GM18909 (cell line): ENCODE measurements at regions not wholly inside any gene's neighbourhood (a gene's known extent, or its start where the extent isn't known, plus 50 kb on each side); places are given as distances from the start of the nearest gene placed in this dataset.
"Not testable (repeated sequence)": the region's sequence is repeated elsewhere in the genome, so short reads cannot be mapped to it uniquely, and the experiment has no call there.

Experiments
- ATAC-seq: cut with Tn5 transposase; IDR thresholded peaks from one replicate; pipeline ENCODE4 v1.9.1; 2021; ENCODE audit warnings: mild to moderate bottlenecking; ENCODE audit not compliant: unreplicated experiment, poor library complexity

DNA sequence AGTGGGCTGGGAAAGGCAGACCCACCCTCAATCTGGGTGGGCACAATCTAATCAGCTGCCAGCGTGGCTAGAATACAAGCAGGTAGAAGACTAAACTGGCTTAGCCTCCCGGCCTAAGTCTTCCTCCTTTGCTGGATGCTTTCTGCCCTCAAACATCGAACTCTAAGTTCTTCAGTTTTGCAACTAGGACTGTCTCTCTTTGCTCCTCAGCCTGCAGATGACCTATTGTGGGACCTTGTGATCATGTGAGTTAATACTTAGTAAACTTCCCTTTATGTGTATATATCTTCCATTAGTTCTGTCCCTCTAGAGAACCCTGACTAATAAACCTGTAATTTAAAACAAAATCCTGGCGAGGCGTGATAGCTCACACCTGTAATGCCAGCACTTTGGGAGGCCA lies 51.8 kb upstream of the SLC39A8 start:
- ATAC-seq, result not testable (repeated sequence)

DNA sequence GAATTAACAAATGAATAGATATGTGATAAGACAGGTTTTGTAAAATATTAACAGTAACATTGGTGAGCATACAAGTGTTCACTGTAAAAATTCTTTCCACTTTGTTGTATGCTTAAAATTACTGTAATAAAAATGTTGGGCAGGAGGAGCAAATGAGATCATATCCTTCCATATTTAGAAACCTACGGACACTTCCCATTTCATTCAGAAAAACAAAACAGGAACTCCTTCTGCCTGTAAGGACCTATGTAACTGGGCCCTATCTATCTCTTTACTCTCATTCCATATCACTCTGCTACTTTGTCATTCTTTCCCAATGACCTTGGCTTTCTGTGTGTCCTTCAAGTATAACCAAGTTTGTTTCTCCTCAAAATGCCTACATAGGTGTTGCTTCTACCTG lies 53.7 kb upstream of the SLC39A8 start:
- ATAC-seq, result no peak

DNA sequence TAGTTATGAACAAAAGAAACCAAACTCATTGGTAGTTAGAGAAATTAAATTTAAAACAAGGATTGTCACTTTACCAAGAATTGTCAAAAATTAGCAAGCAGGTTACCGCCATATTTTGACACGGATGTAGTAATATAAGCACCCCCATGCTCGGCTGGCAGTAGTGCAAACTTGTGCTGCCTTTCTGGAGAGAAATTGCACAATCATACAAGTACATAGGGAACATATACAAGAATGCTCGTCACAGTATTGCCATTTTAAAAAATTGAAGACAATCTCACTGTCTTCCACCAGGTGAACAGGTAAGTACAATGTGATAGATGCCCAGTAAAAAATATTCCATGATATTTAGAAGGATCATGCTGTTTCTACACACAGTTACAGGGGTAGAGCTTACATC lies 55.6 kb upstream of the SLC39A8 start:
- ATAC-seq, result no peak

DNA sequence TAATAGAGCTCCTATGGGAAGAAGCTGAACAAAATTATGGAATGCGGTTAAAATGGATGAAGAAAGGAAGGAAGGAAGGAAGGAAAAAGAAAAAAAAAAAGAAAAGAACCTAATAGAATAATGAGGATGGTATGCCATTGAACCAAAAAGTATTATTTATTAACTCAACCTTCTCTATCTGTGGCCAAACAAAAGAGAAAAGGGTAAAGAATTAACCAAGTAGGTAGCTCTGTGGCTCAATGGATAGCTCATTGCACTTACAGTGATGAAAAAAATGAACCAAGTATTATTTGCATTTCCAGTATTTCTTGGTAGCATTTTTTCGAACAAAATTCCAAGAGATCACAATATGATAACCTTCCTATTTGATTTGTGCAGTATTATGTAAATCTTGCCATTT lies 56.9 kb upstream of the SLC39A8 start:
- no peak for ATAC-seq

GRCh38 chr4:102403116-102403515 lies 57.8 kb upstream of the SLC39A8 start:
- no peak for ATAC-seq

DNA sequence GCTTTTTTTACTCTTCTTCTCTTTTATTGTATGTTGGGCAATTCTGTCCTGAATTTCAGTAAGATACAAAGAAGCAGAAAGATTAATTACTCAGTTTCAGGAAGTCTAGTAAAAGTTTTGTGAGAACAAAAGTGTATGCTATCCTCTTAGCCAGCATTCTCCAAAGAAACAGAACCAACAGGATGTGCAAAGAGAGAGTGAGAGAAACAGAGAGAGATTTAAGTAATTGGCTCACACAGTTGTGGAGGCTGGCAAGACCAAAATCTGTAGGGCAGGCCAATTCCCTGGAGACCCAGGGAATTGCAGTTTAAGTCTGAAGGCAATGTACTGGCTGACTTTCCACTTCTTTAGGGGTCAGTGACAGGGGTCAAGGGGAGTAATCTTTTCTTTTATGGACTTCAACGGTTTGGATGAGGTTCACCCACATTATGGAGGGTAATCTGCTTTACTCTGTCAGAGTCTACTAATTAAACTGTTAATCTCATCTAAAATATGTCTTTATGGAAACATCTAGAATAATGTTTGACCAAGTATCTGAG lies 59.2 kb upstream of the SLC39A8 start:
- no peak for ATAC-seq

GRCh38 chr4:102405821-102406401 lies 60.6 kb upstream of the SLC39A8 start:
- no peak for ATAC-seq

DNA sequence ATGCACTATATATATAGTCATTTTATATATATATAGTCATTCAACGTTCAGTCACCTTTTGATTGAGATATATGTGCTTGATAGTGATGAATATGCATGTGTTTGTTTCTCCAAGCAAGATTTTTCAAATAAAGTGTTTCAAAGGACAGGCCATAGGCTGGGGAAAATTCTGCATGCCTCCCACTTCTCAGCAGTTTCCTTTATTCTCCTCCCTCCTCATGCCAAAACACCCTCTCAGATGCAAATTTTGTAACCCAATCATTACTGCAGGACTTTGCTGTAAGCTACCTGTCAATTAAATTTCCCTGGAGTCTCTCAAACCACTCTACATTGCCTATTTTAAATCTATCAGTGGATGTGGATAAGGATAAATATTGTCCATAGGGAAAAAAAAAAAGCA lies 65.6 kb upstream of the SLC39A8 start:
- not testable (repeated sequence) for ATAC-seq

DNA sequence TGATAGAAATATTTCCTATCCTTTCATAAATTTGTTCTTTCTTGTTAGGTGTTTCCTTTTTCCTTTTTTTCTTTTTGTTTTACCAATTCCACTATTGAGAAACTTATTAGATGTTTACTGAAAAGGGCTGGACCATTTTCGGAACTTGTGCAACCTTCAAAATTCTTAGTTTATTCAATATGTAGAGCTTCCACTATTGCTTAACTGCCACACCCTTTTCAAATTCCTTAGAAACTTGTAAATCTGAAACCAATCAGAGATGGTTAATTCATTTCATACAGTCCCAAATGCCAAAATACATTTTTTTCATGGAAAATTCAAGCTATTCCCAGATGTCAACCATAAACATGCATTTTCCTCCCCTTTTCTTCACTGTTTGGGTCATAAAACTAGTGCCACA lies 66.1 kb upstream of the SLC39A8 start:
- ATAC-seq, result no peak

GRCh38 chr4:102416765-102417164 lies 71.5 kb upstream of the SLC39A8 start:
- ATAC-seq, result no peak

GRCh38 chr4:102420563-102421398 lies 75.5 kb upstream of the SLC39A8 start:
- ATAC-seq, result no peak

DNA sequence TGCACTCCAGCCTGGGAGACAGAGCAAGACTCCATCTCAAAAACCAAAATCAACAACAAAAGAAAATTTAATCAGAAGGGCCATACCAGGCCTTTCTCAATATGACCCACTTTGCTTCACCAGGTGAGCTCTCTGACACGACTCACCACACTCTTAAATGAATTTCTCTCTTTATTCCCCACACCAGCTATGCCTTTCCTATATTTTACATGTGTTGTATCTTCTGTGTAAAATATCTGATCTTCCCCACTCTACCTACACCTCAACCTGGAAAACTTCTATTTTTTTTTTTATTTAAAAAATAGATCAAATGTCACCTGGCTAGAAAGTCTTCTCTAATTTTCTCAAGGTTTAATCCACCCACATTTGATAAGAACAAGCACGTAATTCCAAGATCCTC lies 77.6 kb upstream of the SLC39A8 start:
- ATAC-seq, result no peak

- ATAC-seq, result no peak
These were observed 77.8 kb upstream of the NFKB1 start for GRCh38 chr4:102423375-102423774.

DNA sequence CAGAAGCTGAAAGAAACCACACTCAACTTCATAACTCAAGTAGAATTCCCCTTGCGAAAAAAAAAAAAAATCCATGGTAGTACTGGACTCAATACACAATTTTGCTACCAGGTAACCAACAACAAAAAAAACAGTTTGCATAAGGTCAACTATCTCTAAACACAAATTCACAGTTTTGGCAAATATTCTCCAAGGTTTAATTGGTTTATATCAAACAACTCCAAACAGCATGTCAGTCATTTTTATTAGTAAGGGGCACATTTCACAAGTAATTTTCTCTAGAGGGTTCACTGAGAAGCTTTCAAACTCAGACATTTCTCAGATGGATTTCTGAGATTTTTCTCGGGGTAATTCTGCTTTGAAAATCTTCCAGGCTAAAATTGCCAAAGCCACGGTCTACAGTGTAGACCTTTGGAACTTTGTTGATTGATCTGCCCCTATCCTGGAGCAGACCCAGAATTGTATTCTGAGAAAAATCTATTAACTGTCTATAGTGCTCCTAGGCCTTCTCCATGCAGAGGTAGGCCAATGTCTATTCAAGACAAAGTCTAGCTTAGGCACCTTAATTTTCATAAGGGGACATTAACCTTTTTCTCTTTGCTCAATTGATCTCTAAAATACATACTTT lies 73.7 kb upstream of the NFKB1 start:
- ATAC-seq, result no peak

- no peak for ATAC-seq
These were observed 73.0 kb upstream of the NFKB1 start for GRCh38 chr4:102428122-102428521.

DNA sequence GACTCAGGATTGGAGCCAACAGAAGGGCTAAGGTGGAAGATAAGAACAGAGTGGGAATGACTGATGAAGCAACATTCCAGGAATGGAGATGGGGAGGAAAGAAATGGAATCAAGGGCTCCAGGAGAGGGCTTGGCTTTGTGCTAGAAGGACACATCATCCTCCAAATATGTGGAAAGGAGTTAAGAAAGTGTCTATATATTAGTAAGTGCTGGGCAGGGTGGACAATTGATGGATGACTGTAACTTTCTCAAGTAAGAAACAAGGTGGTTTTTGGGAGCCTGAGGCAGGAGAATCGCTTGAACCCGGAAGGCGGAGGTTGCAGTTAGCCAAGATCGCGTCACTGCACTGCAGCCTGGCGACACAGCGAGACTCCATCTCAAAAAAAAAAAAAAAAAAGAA lies 71.6 kb upstream of the NFKB1 start:
- no peak for ATAC-seq

DNA sequence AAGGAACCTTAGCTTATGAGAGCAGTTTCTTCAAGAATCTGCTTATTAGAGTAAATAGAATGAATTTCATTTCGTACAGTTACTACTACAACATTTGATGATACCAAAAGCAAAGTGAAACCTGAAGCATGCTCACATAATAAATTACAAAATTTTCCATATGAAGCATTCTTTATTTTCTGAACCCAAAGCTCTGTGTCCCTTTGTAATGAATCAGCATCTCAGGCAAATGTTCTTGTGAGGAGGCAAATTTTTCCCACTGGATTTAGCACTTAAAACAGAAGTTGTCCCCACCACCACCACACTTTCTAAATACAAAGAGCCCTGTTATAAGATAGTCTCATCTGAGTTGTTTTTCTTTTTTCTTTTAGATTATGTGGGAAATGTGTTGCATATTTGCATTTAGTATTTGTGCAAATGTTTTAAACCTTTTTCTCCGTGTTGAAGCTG lies 70.7 kb upstream of the NFKB1 start:
- no peak for ATAC-seq

- no peak for ATAC-seq
These were observed 69.6 kb upstream of the NFKB1 start for GRCh38 chr4:102431608-102431961.

DNA sequence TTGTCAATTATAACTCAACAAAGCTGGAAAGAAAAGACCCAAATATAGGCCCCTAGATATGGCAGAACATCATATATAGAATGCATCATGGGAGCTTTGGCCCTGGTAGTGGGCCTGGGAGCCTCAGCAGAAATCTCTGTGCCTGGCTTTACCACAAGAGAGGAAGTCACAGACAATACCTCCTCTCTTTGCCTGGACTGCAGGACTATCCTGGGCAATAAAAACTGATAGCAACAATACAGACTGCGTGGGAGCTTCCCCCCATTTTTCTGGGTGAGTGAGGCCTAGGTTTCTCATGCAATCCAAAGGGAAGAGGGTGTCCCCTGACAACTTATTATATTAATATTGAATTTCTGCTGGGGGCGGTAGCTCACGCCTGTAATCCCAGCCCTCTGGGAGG lies 64.0 kb upstream of the NFKB1 start:
- no peak for ATAC-seq

GRCh38 chr4:102438396-102439235 lies 62.5 kb upstream of the NFKB1 start:
- no peak for ATAC-seq

- ATAC-seq, result no peak
These were observed 61.9 kb upstream of the NFKB1 start for GRCh38 chr4:102439236-102439614.
